SK-N-SH treated with all-trans-retinoic acid at 6 μM for 48 hours (cell line): ENCODE measurements at regions not wholly inside any gene's neighbourhood (a gene's known extent, or its start where the extent isn't known, plus 50 kb on each side); places are given as distances from the start of the nearest gene placed in this dataset.

Experiments
- ATAC-seq: fragments of 200-7000 bp; cut with Tn5 transposase; 3 replicates; pipeline ENCODE4 v1.9.1; 2020; ENCODE audit warnings: mild to moderate bottlenecking, moderate library complexity
- ARNTL ChIP-seq: fragments of 450-650 bp; formaldehyde crosslinking; IDR thresholded peaks from 2 replicates; pipeline ENCODE4 v1.5.0; 2020; ENCODE audit warnings: low read depth, mild to moderate bottlenecking, moderate library complexity, borderline replicate concordance
- CSDC2 ChIP-seq: fragments of 250-450 bp; sonication (Bioruptor Pico); IDR thresholded peaks from 2 replicates; pipeline ENCODE4 v1.5.0; 2020; ENCODE audit warnings: mild to moderate bottlenecking, moderate library complexity
- ESRRG ChIP-seq: fragments of 250-450 bp; sonication (Bioruptor Pico); IDR thresholded peaks from 2 replicates; pipeline ENCODE4 v1.6.1; 2021; ENCODE audit warnings: mild to moderate bottlenecking
- GLIS3 ChIP-seq: fragments of 250-450 bp; sonication (Bioruptor Pico); IDR thresholded peaks from 2 replicates; pipeline ENCODE4 v1.5.0; 2020; ENCODE audit warnings: mild to moderate bottlenecking, moderate library complexity
- ISL1 ChIP-seq: fragments of 250-450 bp; sonication (Bioruptor Pico); IDR thresholded peaks from 2 replicates; pipeline ENCODE4 v2.1.2; 2022; ENCODE audit warnings: mild to moderate bottlenecking, moderate library complexity
- PPARA ChIP-seq: fragments of 250-450 bp; sonication (Bioruptor Pico); IDR thresholded peaks from 2 replicates; pipeline ENCODE4 v1.5.0; 2020; ENCODE audit warnings: mild to moderate bottlenecking, borderline replicate concordance
- RARB ChIP-seq: fragments of 250-450 bp; sonication (Bioruptor Pico); IDR thresholded peaks from 2 replicates; pipeline ENCODE4 v1.8.0; 2021; ENCODE audit warnings: mild to moderate bottlenecking, moderate library complexity
- SNAI2 ChIP-seq: fragments of 250-450 bp; sonication (Bioruptor Pico); IDR thresholded peaks from 2 replicates; pipeline ENCODE4 v1.5.0; 2020; ENCODE audit warnings: mild to moderate bottlenecking, moderate library complexity
- TCF4 ChIP-seq: fragments of 250-450 bp; sonication (Bioruptor Pico); IDR thresholded peaks from 2 replicates; pipeline ENCODE4 v1.8.0; 2021; ENCODE audit warnings: mild to moderate bottlenecking, moderate library complexity, borderline replicate concordance
- TOX ChIP-seq: fragments of 250-450 bp; sonication (Bioruptor Pico); IDR thresholded peaks from 2 replicates; pipeline ENCODE4 v1.8.0; 2021; ENCODE audit warnings: mild to moderate bottlenecking, moderate library complexity, borderline replicate concordance
- ZFP30 ChIP-seq: fragments of 450-650 bp; formaldehyde crosslinking; IDR thresholded peaks from 2 replicates; pipeline ENCODE4 v1.5.0; 2022; ENCODE audit warnings: mild to moderate bottlenecking, moderate library complexity
- ZNF565 ChIP-seq: fragments of 450-650 bp; formaldehyde crosslinking; conservative IDR thresholded peaks from 2 replicates; pipeline ENCODE4 v1.5.0; 2020; ENCODE audit warnings: low read depth, mild to moderate bottlenecking, moderate library complexity
- TF ChIP-seq, protein P1 (sequence below): fragments of 250-450 bp; sonication (Bioruptor Pico); IDR thresholded peaks from 2 replicates; pipeline ENCODE4 v1.5.1; 2021; ENCODE audit warnings: mild to moderate bottlenecking, moderate library complexity
- TF ChIP-seq, protein P2 (sequence below): fragments of 250-450 bp; sonication (Bioruptor Pico); IDR thresholded peaks from 2 replicates; pipeline ENCODE4 v1.8.0; 2020; ENCODE audit warnings: mild to moderate bottlenecking, moderate library complexity, borderline replicate concordance
- TF ChIP-seq, protein P3 (sequence below): fragments of 250-450 bp; sonication (Bioruptor Pico); IDR thresholded peaks from 2 replicates; pipeline ENCODE4 v1.5.1; 2020; ENCODE audit warnings: low read depth, mild to moderate bottlenecking, moderate library complexity
- TF ChIP-seq, protein P4 (sequence below): fragments of 250-450 bp; sonication (Bioruptor Pico); IDR thresholded peaks from 2 replicates; pipeline ENCODE4 v1.5.0; 2020; ENCODE audit warnings: mild to moderate bottlenecking, moderate library complexity
- TF ChIP-seq, protein P5 (sequence below): fragments of 250-450 bp; sonication (Bioruptor Pico); IDR thresholded peaks from 2 replicates; pipeline ENCODE4 v1.8.0; 2021; ENCODE audit warnings: low read depth, mild to moderate bottlenecking, moderate library complexity, borderline replicate concordance

DNA sequence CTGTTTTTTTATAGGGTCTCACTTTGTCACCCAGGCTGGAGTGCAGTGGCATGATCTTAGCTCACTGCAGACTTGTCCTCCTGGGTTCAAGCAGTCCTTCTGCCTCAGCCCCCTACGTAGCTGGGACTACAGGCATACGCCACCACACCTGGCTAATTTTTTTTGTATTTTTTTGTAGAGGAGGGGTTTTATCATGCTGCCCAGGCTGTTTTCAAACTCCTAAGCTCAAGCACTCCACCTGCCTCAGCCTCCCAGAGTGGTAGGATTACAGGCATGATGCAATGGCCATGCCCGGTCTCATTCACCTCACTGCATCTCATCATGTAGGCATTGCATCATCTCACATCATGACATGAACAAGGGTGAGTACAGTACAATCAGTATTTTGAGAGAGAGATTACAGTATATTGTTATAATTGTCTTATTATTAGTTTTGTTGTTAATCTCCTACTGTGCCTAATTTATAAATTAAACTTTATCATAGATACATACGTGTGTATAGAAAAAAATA lies 74.3 kb upstream of the EOMES start (continued):
- TF ChIP-seq GLIS3 (CRISPR knock-in tag) (no peak), RARB (no peak)
- TF ChIP-seq, all 23 proteins: peak for 0

DNA sequence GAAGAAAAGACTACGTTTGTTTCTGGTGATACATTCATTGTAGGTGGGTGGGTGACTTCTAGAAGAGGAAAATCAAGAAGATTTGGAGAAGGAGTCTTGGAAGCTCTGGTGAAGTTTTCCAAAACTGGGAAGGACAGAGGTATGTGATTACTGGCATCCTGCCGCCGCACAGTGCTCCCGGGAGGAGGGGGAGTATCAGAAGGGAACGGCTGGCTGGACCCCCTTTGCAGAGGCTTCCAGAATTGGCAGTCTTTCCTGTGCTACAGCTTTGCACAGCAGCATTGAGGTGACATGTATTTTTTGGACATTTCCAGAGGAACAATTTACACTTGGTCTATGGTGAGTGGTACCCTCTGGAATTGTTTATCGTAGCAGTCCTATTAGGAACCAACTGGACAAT lies 75.7 kb upstream of the EOMES start:
- no peak for TF ChIP-seq ARNTL (CRISPR knock-in tag)
- TF ChIP-seq GLIS3 (CRISPR knock-in tag) = no peak
- TF ChIP-seq, protein P1, sequence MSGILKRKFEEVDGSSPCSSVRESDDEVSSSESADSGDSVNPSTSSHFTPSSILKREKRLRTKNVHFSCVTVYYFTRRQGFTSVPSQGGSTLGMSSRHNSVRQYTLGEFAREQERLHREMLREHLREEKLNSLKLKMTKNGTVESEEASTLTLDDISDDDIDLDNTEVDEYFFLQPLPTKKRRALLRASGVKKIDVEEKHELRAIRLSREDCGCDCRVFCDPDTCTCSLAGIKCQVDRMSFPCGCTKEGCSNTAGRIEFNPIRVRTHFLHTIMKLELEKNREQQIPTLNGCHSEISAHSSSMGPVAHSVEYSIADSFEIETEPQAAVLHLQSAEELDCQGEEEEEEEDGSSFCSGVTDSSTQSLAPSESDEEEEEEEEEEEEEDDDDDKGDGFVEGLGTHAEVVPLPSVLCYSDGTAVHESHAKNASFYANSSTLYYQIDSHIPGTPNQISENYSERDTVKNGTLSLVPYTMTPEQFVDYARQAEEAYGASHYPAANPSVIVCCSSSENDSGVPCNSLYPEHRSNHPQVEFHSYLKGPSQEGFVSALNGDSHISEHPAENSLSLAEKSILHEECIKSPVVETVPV (CRISPR knock-in tag) = no peak
- no peak for TF ChIP-seq ZFP30 (CRISPR knock-in tag)
- no peak for TF ChIP-seq TCF4
- TF ChIP-seq, protein P2, sequence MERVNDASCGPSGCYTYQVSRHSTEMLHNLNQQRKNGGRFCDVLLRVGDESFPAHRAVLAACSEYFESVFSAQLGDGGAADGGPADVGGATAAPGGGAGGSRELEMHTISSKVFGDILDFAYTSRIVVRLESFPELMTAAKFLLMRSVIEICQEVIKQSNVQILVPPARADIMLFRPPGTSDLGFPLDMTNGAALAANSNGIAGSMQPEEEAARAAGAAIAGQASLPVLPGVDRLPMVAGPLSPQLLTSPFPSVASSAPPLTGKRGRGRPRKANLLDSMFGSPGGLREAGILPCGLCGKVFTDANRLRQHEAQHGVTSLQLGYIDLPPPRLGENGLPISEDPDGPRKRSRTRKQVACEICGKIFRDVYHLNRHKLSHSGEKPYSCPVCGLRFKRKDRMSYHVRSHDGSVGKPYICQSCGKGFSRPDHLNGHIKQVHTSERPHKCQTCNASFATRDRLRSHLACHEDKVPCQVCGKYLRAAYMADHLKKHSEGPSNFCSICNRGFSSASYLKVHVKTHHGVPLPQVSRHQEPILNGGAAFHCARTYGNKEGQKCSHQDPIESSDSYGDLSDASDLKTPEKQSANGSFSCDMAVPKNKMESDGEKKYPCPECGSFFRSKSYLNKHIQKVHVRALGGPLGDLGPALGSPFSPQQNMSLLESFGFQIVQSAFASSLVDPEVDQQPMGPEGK (CRISPR knock-in tag) = no peak
- TF ChIP-seq PPARA = no peak
- TF ChIP-seq, protein P3, sequence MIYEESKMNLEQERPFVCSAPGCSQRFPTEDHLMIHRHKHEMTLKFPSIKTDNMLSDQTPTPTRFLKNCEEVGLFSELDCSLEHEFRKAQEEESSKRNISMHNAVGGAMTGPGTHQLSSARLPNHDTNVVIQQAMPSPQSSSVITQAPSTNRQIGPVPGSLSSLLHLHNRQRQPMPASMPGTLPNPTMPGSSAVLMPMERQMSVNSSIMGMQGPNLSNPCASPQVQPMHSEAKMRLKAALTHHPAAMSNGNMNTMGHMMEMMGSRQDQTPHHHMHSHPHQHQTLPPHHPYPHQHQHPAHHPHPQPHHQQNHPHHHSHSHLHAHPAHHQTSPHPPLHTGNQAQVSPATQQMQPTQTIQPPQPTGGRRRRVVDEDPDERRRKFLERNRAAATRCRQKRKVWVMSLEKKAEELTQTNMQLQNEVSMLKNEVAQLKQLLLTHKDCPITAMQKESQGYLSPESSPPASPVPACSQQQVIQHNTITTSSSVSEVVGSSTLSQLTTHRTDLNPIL (CRISPR knock-in tag) = no peak
- TF ChIP-seq RARB = no peak
- no peak for TF ChIP-seq SNAI2
- TF ChIP-seq, protein P4, sequence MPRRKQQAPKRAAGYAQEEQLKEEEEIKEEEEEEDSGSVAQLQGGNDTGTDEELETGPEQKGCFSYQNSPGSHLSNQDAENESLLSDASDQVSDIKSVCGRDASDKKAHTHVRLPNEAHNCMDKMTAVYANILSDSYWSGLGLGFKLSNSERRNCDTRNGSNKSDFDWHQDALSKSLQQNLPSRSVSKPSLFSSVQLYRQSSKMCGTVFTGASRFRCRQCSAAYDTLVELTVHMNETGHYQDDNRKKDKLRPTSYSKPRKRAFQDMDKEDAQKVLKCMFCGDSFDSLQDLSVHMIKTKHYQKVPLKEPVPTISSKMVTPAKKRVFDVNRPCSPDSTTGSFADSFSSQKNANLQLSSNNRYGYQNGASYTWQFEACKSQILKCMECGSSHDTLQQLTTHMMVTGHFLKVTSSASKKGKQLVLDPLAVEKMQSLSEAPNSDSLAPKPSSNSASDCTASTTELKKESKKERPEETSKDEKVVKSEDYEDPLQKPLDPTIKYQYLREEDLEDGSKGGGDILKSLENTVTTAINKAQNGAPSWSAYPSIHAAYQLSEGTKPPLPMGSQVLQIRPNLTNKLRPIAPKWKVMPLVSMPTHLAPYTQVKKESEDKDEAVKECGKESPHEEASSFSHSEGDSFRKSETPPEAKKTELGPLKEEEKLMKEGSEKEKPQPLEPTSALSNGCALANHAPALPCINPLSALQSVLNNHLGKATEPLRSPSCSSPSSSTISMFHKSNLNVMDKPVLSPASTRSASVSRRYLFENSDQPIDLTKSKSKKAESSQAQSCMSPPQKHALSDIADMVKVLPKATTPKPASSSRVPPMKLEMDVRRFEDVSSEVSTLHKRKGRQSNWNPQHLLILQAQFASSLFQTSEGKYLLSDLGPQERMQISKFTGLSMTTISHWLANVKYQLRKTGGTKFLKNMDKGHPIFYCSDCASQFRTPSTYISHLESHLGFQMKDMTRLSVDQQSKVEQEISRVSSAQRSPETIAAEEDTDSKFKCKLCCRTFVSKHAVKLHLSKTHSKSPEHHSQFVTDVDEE (CRISPR knock-in tag) = no peak
- ATAC-seq = no peak

DNA sequence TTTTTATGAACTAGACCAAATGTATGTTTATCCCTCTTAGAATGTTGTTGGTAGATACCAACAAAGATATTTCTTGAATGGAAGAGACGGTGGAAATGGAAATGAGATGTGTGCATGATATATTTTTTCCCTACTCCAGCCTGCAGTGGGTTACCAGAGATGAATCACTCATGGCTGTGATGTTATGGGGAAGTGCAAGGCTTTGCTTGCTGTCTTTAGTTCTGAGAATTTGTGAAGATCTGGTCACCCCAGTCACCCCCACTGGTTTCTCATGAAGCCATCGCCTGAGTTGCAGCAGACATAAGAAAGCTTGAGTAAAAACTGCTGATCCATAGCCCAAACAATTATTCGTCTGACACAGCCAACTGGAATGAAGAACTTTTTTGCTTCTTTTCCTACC lies 78.1 kb upstream of the EOMES start:
- no peak for TF ChIP-seq CSDC2 (CRISPR knock-in tag)
- no peak for TF ChIP-seq SNAI2
- TF ChIP-seq ZNF565 (CRISPR knock-in tag) = no peak
- TF ChIP-seq, protein P5, sequence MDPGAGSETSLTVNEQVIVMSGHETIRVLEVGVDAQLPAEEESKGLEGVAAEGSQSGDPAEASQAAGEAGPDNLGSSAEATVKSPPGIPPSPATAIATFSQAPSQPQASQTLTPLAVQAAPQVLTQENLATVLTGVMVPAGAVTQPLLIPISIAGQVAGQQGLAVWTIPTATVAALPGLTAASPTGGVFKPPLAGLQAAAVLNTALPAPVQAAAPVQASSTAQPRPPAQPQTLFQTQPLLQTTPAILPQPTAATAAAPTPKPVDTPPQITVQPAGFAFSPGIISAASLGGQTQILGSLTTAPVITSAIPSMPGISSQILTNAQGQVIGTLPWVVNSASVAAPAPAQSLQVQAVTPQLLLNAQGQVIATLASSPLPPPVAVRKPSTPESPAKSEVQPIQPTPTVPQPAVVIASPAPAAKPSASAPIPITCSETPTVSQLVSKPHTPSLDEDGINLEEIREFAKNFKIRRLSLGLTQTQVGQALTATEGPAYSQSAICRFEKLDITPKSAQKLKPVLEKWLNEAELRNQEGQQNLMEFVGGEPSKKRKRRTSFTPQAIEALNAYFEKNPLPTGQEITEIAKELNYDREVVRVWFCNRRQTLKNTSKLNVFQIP (CRISPR knock-in tag) = no peak
- TF ChIP-seq TCF4 = no peak
- no peak for TF ChIP-seq TOX
- no peak for ATAC-seq

DNA sequence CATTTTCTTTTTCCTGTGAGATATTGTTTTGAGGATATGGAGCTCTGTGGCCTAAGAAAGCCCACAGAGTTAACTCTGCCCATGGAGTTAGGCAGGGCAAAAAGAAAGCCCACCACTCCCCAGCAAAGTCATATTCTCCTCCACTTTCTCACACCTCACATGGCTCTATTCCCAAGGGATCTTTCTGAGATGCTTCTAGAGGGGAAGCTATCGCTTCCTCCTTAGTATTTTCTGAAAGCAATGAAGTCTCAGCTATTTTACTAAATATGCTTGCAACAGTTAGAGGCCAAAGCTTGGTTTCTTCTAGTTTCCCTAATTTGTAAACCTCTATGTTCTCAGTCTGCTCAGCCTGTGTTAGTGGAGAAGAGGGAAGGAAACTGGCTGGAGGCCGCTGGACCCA lies 80.3 kb upstream of the EOMES start:
- ATAC-seq = no peak
- TF ChIP-seq, protein P3 (CRISPR knock-in tag) = no peak
- TF ChIP-seq ZNF565 (CRISPR knock-in tag) (no peak), TOX (no peak), ISL1 (no peak), ESRRG (CRISPR knock-in tag) (no peak), PPARA (no peak), ZFP30 (CRISPR knock-in tag) (no peak), SNAI2 (no peak), ARNTL (CRISPR knock-in tag) (no peak)
- TF ChIP-seq, protein P5 (CRISPR knock-in tag) = no peak
- TF ChIP-seq, protein P4 (CRISPR knock-in tag) = no peak
